Muscle layer of colon (tissue), 2 donors: ENCODE measurements at regions not wholly inside any gene's neighbourhood (a gene's known extent, or its start where the extent isn't known, plus 50 kb on each side); places are given as distances from the start of the nearest gene placed in this dataset.
A peak's percentile ranks its signal among the peaks of the same experiment; 100 is the strongest.

ENCODE experiments used
- H3K27ac ChIP-seq: one replicate; pipeline ENCODE4 v1.7.0; 2013; ENCODE audit warnings: low read depth, mild to moderate bottlenecking, low read length, moderate library complexity
- H3K27me3 ChIP-seq, 2 donors: one replicate each; pipeline ENCODE4 v1.7.0; 2013; ENCODE audit warnings: low read length in 2 of 2, mild to moderate bottlenecking in 2 of 2; ENCODE audit not compliant: insufficient read depth in 2 of 2, control insufficient read depth in 1 of 2
- H3K36me3 ChIP-seq: one replicate; pipeline ENCODE4 v1.7.0; 2013; ENCODE audit warnings: mild to moderate bottlenecking, low read length; ENCODE audit not compliant: insufficient read depth
- H3K4me1 ChIP-seq: one replicate; pipeline ENCODE4 v1.7.0; 2013; ENCODE audit warnings: mild to moderate bottlenecking, low read length; ENCODE audit not compliant: insufficient read depth
- H3K4me3 ChIP-seq, 2 donors: one replicate each; pipeline ENCODE4 v1.7.0; 2013; ENCODE audit warnings: low read length in 2 of 2, low read depth in 1 of 2, mild to moderate bottlenecking in 1 of 2, moderate library complexity in 1 of 2
- H3K9ac ChIP-seq: one replicate; pipeline ENCODE4 v1.7.0; 2013; ENCODE audit warnings: low read length
- H3K9me3 ChIP-seq: one replicate; pipeline ENCODE4 v1.7.0; 2013; ENCODE audit warnings: mild to moderate bottlenecking, low read length
- donor health status: abdominal sarcoma.
- donor health status: Adenocarcinoma of cecum.

GRCh38 chr9:16329671-16330113 lies 540.8 kb downstream of the BNC2 start:
- Histone ChIP-seq H3K27ac (no peak overlapping the region), H3K4me1 (no peaks in the 10 kb centered on the region)

GRCh38 chr9:16331031-16331430 lies 539.4 kb downstream of the BNC2 start:
- H3K36me3 ChIP-seq, result no peaks in the 10 kb centered on the region
- no peak overlapping the region for H3K27ac ChIP-seq
- no peak overlapping the region for H3K9ac ChIP-seq
- no peak overlapping the region for H3K4me3 ChIP-seq
- no peaks in the 10 kb centered on the region for H3K9me3 ChIP-seq
- no peaks in the 10 kb centered on the region for H3K27me3 ChIP-seq
- no peaks in the 10 kb centered on the region for H3K4me1 ChIP-seq

More at GRCh38 chr9:16329671-16330113, 540.8 kb downstream of the BNC2 start:
- Histone ChIP-seq H3K27me3 (no peaks in the 10 kb centered on the region), H3K9me3 (no peaks in the 10 kb centered on the region), H3K36me3 (no peaks in the 10 kb centered on the region), H3K4me3 (no peak overlapping the region), H3K9ac (no peak overlapping the region)

GRCh38 chr9:16331527-16331926 lies 538.9 kb downstream of the BNC2 start:
- Histone ChIP-seq H3K4me3 (no peak overlapping the region), H3K9me3 (no peaks in the 10 kb centered on the region), H3K27ac (no peak overlapping the region), H3K36me3 (no peaks in the 10 kb centered on the region), H3K27me3 (no peaks in the 10 kb centered on the region), H3K4me1 (no peaks in the 10 kb centered on the region), H3K9ac (no peak overlapping the region)

- H3K9ac ChIP-seq, result no peak overlapping the region
- H3K4me1 ChIP-seq, result no peaks in the 10 kb centered on the region
- H3K9me3 ChIP-seq, result no peaks in the 10 kb centered on the region
- H3K4me3 ChIP-seq, result no peak overlapping the region
- no peaks in the 10 kb centered on the region for H3K36me3 ChIP-seq
- no peak overlapping the region for H3K27ac ChIP-seq
- no peaks in the 10 kb centered on the region for H3K27me3 ChIP-seq
Measured at GRCh38 chr9:16333691-16334090, 536.8 kb downstream of the BNC2 start.

- Histone ChIP-seq H3K36me3 (no peaks in the 10 kb centered on the region), H3K27ac (no peak overlapping the region), H3K27me3 (no peaks in the 10 kb centered on the region), H3K9me3 (no peaks in the 10 kb centered on the region), H3K4me3 (no peak overlapping the region), H3K4me1 (no peaks in the 10 kb centered on the region), H3K9ac (no peak overlapping the region)
Measured at GRCh38 chr9:16335788-16336580, 534.5 kb downstream of the BNC2 start.

GRCh38 chr9:16336833-16337232 lies 533.6 kb downstream of the BNC2 start:
- Histone ChIP-seq H3K27ac (no peak overlapping the region), H3K9ac (no peak overlapping the region), H3K9me3 (no peaks in the 10 kb centered on the region), H3K27me3 (no peaks in the 10 kb centered on the region), H3K4me3 (no peak overlapping the region), H3K4me1 (no peaks in the 10 kb centered on the region), H3K36me3 (no peaks in the 10 kb centered on the region)

- no peaks in the 10 kb centered on the region for H3K9me3 ChIP-seq
- no peaks in the 10 kb centered on the region for H3K27me3 ChIP-seq
- no peak overlapping the region for H3K4me3 ChIP-seq
- no peak overlapping the region for H3K9ac ChIP-seq
- no peak overlapping the region for H3K27ac ChIP-seq
- no peaks in the 10 kb centered on the region for H3K36me3 ChIP-seq
- H3K4me1 ChIP-seq, result no peaks in the 10 kb centered on the region
Measured at GRCh38 chr9:16337322-16338029, 533.0 kb downstream of the BNC2 start.

GRCh38 chr9:16341177-16341576 lies 529.3 kb downstream of the BNC2 start:
- Histone ChIP-seq H3K4me1 (no peaks in the 10 kb centered on the region), H3K27ac (no peak overlapping the region), H3K36me3 (no peaks in the 10 kb centered on the region), H3K9me3 (no peaks in the 10 kb centered on the region), H3K4me3 (no peak overlapping the region), H3K9ac (no peak overlapping the region), H3K27me3 (no peaks in the 10 kb centered on the region)

GRCh38 chr9:16342246-16343020 lies 528.0 kb downstream of the BNC2 start:
- no peak overlapping the region for H3K9ac ChIP-seq
- H3K27me3 ChIP-seq, result no peaks in the 10 kb centered on the region
- H3K27ac ChIP-seq, result no peak overlapping the region
- H3K4me3 ChIP-seq, result no peak overlapping the region
- no peaks in the 10 kb centered on the region for H3K4me1 ChIP-seq
- no peaks in the 10 kb centered on the region for H3K36me3 ChIP-seq
- H3K9me3 ChIP-seq, result no peaks in the 10 kb centered on the region

GRCh38 chr9:16343249-16344237 lies 526.9 kb downstream of the BNC2 start:
- peak overlapping the region; percentile 2 for H3K27ac ChIP-seq
- H3K27me3 ChIP-seq, result no peaks in the 10 kb centered on the region

More at GRCh38 chr9:16343249-16344237, 526.9 kb downstream of the BNC2 start:
- no peaks in the 10 kb centered on the region for H3K4me1 ChIP-seq
- H3K9me3 ChIP-seq, result no peaks in the 10 kb centered on the region
- no peak overlapping the region for H3K4me3 ChIP-seq
- H3K36me3 ChIP-seq, result no peaks in the 10 kb centered on the region
- no peak overlapping the region for H3K9ac ChIP-seq
